ENCODE measurements at regions not wholly inside any gene's neighbourhood (a gene's known extent, or its start where the extent isn't known, plus 50 kb on each side); places are given as distances from the start of the nearest gene placed in this dataset.

DNA sequence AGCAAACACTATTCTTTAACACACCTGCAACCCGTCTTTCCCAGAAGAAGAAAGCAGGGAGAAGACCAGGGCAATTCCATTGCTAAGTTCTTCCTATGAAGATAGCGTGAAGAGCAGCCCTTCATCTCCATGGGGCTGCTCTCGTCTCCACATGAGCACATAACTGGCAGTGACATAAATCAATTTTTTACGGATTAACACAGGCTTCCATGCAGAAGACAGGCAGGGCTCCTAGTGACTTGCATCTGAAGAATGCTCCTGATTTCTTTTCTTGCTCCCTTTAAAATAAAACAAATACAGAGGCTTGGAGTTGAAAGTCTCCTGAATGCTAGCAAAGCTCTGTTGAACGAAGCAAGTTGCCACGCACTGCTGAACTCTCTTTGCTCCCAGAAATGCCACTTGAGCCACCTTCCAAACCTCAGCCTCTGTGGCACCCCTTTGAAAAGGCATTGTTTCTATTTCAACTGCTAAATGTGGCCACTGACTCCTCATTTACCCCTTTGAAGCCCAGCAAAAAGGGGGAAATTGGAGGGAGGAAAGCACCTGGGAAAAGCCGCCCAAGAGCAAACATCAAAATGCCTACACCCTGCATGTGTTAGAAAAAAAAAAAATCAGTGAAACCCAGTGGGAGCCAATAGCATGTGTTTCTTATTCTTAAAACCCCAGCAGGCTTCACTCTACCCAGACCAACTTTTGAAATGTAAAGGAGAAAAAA lies 383.7 kb downstream of the IDS start:
- Histone ChIP-seq H3K36me3 (ENCODE audit: insufficient read depth, low read length) (no peaks in the 10 kb centered on the region), H3K9ac (ENCODE audit: insufficient read length) (no peak overlapping the region), H3K9me3 (ENCODE audit: low read depth, low read length) (no peaks in the 10 kb centered on the region), H3K27ac (no peak overlapping the region), H3K4me3 (no peak overlapping the region)
- no peak for TF ChIP-seq EZH2 (IDR thresholded peaks at IDR 0.05)
- DNase-seq (ENCODE audit: low read depth, low spot score), result no peak

DNA sequence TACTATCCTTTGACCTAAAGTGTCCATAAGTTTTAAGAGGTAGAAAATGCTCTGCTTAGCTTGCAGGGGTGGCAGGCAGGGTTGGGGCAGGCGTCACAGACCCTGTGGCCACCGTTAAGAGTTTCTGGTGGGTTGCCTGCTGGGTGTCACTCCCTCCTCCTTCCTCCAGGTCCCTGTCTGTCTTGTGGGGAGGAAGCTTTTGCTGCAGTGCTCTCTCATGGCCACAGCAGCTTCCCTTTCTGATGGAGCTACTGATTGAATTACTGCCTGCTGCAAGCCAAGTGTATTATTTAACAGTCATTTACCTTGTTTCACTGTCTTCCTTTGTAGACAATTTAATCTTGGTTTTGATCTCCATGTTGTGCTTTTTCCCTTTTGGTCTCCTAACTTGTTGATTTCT lies 384.6 kb downstream of the IDS start:
- Histone ChIP-seq H3K9me3 (ENCODE audit: low read depth, low read length) (no peaks in the 10 kb centered on the region), H3K36me3 (ENCODE audit: insufficient read depth, low read length) (no peaks in the 10 kb centered on the region), H3K9ac (ENCODE audit: insufficient read length) (no peak overlapping the region), H3K4me3 (no peak overlapping the region), H3K27ac (no peak overlapping the region)
- DNase-seq (ENCODE audit: low read depth, low spot score), result no peak
- TF ChIP-seq POLR2AphosphoS5 (IDR thresholded peaks at IDR 0.05; ENCODE audit: borderline replicate concordance, low read depth, low read length), result no peak
- no peak for TF ChIP-seq FOXP2 (optimal IDR thresholded peaks at IDR 0.05; ENCODE audit: control extremely low read depth, extremely low read length, insufficient read depth)
- TF ChIP-seq EZH2 (IDR thresholded peaks at IDR 0.05), result no peak

DNA sequence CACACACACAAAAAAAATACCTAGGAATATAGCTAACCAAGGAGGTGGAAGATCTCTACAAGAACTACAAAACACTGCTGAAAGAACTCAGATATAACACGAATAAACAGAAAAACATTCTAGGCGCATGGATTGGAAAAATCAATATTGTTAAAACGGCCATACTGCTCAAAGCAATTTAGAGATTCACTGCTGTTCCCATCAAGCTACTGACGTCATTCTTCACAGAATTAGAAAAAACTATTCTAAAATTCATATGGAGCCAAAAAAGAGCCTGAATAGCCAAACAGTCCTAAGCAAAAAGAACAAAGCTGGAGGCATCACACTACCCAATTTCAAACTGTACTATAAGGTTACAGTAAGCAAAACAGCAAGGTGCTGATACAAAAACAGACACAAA lies 390.2 kb downstream of the IDS start:
- DNase-seq (ENCODE audit: low read depth, low spot score), result no peak
- Histone ChIP-seq H3K27ac (no peak overlapping the region), H3K4me3 (no peak overlapping the region), H3K9ac (ENCODE audit: insufficient read length) (no peak overlapping the region), H3K9me3 (ENCODE audit: low read depth, low read length) (no peaks in the 10 kb centered on the region), H3K36me3 (ENCODE audit: insufficient read depth, low read length) (no peaks in the 10 kb centered on the region)
- TF ChIP-seq FOXP2 (optimal IDR thresholded peaks at IDR 0.05; ENCODE audit: control extremely low read depth, extremely low read length, insufficient read depth), result no peak
- no peak for TF ChIP-seq POLR2AphosphoS5 (IDR thresholded peaks at IDR 0.05; ENCODE audit: borderline replicate concordance, low read depth, low read length)
- no peak for TF ChIP-seq EZH2 (IDR thresholded peaks at IDR 0.05)

DNA sequence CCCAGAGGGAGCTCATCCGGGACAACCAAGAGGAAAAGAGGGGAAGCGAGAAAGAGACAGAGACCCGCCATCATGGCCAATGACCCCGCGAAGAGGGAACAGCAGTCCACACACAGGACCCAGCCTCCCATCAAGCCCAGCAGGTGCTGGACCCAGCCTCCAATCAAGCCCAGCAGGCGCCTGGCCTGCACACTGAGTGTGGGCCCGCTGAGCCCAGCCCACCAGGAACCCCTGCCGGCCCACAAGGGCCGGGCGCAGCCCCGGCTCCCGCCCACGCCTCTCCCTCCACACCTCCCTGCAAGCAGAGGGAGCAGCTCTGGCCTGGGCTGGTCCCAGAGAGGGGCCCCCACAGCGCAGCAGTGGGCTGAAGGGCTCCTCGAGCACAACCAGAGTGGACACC lies 391.1 kb downstream of the IDS start:
- TF ChIP-seq FOXP2 (optimal IDR thresholded peaks at IDR 0.05; ENCODE audit: control extremely low read depth, extremely low read length, insufficient read depth) (no peak), EZH2 (IDR thresholded peaks at IDR 0.05) (no peak), POLR2AphosphoS5 (IDR thresholded peaks at IDR 0.05; ENCODE audit: borderline replicate concordance, low read depth, low read length) (no peak)
- Histone ChIP-seq H3K27ac (no peak overlapping the region), H3K9ac (ENCODE audit: insufficient read length) (no peak overlapping the region), H3K36me3 (ENCODE audit: insufficient read depth, low read length) (no peaks in the 10 kb centered on the region), H3K9me3 (ENCODE audit: low read depth, low read length) (no peaks in the 10 kb centered on the region), H3K4me3 (no peak overlapping the region)
- DNase-seq (ENCODE audit: low read depth, low spot score), result no peak

DNA sequence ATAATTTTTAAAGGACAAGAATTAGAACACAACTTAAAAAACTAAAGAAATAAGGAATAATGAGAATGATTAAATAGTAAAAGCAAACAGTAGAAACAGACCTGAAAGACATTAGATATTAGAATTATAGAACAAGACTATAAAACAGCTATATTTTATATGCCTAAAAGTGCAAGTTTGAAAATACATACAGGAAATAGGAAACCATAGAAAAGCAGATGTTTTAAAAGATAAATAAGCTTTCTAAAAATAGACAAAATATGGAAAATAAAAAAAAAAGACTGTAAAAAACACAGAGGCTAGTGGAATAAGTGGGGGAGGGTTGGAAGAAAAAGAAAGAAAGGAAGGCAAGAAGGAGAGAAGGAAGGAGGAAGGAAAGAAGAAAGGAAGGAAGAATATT lies 407.3 kb downstream of the IDS start:
- H3K9ac ChIP-seq (ENCODE audit: insufficient read length), result no peak overlapping the region
- DNase-seq (ENCODE audit: low read depth, low spot score), result no peak
- no peaks in the 10 kb centered on the region for H3K9me3 ChIP-seq (ENCODE audit: low read depth, low read length)
- no peaks in the 10 kb centered on the region for H3K36me3 ChIP-seq (ENCODE audit: insufficient read depth, low read length)
- no peak for TF ChIP-seq FOXP2 (optimal IDR thresholded peaks at IDR 0.05; ENCODE audit: control extremely low read depth, extremely low read length, insufficient read depth)
- no peak overlapping the region for H3K27ac ChIP-seq
- H3K4me3 ChIP-seq, result no peak overlapping the region

DNA sequence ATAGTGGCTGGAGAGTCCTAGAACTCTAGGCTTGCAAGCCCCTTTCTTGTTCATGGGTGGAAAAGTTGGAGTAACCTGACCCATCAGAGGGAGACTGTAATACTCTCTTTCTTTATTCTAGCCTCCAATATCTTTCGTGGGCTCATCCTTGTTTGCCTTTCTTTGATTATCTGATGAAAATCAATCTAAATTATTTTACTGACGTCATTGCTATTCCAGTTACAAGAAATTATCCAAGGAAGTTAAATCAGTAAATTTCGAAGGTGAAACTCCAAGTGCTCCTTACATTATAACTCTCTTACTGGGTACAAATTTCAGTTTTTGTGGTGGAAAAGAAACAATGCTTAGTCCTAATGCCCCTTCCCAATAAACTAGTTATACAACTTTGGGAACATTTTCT lies 412.9 kb downstream of the IDS start:
- Histone ChIP-seq H3K27ac (no peak overlapping the region), H3K4me3 (no peak overlapping the region), H3K9me3 (ENCODE audit: low read depth, low read length) (no peaks in the 10 kb centered on the region), H3K9ac (ENCODE audit: insufficient read length) (no peak overlapping the region), H3K36me3 (ENCODE audit: insufficient read depth, low read length) (no peaks in the 10 kb centered on the region)
- no peak for DNase-seq (ENCODE audit: low read depth, low spot score)
- TF ChIP-seq EZH2 (IDR thresholded peaks at IDR 0.05) (no peak), FOXP2 (optimal IDR thresholded peaks at IDR 0.05; ENCODE audit: control extremely low read depth, extremely low read length, insufficient read depth) (no peak), POLR2AphosphoS5 (IDR thresholded peaks at IDR 0.05; ENCODE audit: borderline replicate concordance, low read depth, low read length) (no peak)

DNA sequence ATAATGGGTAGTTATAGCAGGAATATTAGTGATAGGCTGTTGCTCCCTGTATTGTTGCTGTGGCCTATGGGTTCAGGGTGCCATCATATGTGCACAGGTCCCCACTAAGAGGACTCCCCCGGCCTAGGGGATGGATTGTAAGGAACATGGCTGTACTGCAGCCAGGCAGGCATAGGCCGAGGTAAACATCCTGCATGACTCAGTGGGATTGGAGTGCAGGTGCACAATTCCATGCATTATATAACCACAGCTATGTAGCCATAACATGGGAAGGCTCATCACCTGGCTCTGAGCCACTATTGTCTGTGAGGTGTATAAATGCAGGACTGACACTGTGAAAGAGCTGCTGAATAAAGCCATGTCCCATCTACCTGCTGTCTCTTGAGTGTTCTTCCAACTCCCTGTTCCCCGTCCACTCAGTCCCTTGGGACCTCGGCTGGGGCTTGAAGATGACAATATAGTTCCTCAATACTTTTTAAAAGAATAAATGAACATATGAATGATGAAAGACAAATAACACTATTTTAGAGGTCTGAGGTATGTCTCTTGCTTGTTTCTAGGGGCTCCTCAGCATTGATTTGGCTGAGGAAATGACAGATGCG lies 425.2 kb downstream of the IDS start:
- TF ChIP-seq EZH2 (IDR thresholded peaks at IDR 0.05) (no peak), POLR2AphosphoS5 (IDR thresholded peaks at IDR 0.05; ENCODE audit: borderline replicate concordance, low read depth, low read length) (no peak), FOXP2 (optimal IDR thresholded peaks at IDR 0.05; ENCODE audit: control extremely low read depth, extremely low read length, insufficient read depth) (no peak)
- Histone ChIP-seq H3K4me3 (no peak overlapping the region), H3K27ac (no peak overlapping the region), H3K9me3 (ENCODE audit: low read depth, low read length) (no peaks in the 10 kb centered on the region), H3K9ac (ENCODE audit: insufficient read length) (no peak overlapping the region), H3K36me3 (ENCODE audit: insufficient read depth, low read length) (no peaks in the 10 kb centered on the region)
- DNase-seq (ENCODE audit: low read depth, low spot score), result no peak

DNA sequence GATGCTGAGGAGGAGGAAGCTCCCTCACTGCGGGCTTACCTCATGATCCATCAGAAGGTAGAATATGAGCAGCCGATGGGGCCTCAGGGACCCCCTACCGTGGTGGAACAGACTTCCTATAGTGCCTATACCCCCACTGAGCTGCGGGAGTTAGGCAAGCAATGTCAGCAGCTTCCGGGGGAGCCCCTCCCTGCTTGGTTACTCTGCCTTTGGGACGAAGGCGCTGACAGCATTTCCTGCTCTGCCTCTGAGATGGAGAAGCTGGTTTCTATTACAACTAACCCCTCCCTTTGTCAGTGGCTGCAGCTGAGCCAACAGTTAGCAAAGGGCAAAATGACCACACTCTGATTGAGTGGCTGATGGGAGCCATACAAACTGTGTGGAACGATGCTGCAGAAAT lies 430.7 kb downstream of the IDS start:
- TF ChIP-seq FOXP2 (optimal IDR thresholded peaks at IDR 0.05; ENCODE audit: control extremely low read depth, extremely low read length, insufficient read depth) (no peak), POLR2AphosphoS5 (IDR thresholded peaks at IDR 0.05; ENCODE audit: borderline replicate concordance, low read depth, low read length) (no peak)
- no peak overlapping the region for H3K4me3 ChIP-seq
- H3K36me3 ChIP-seq (ENCODE audit: insufficient read depth, low read length), result no peaks in the 10 kb centered on the region
- H3K9ac ChIP-seq (ENCODE audit: insufficient read length), result no peak overlapping the region
- no peaks in the 10 kb centered on the region for H3K9me3 ChIP-seq (ENCODE audit: low read depth, low read length)
- no peak for DNase-seq (ENCODE audit: low read depth, low spot score)
- no peak overlapping the region for H3K27ac ChIP-seq

DNA sequence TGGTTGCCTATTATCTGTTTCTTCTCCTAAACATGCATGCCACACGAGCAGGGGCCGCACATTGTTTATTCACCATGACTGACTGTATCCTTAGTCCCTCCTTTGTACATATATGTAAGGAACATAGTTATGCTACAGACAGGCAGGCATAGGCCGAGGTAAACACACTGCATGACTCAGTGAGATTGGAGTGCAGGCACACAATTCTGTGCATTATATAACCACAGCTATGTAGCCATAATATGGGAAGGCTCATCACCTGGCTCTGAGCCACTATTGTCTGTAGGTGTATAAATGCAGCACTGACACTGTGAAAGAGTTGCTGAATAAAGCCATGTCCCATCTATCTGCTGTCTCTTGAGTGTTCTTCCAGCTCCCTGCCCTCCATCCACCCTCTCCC lies 431.6 kb downstream of the IDS start:
- no peak for DNase-seq (ENCODE audit: low read depth, low spot score)
- no peak overlapping the region for H3K9ac ChIP-seq (ENCODE audit: insufficient read length)
- TF ChIP-seq FOXP2 (optimal IDR thresholded peaks at IDR 0.05; ENCODE audit: control extremely low read depth, extremely low read length, insufficient read depth) (no peak), EZH2 (IDR thresholded peaks at IDR 0.05) (no peak), POLR2AphosphoS5 (IDR thresholded peaks at IDR 0.05; ENCODE audit: borderline replicate concordance, low read depth, low read length) (no peak)
- no peaks in the 10 kb centered on the region for H3K36me3 ChIP-seq (ENCODE audit: insufficient read depth, low read length)
- no peak overlapping the region for H3K4me3 ChIP-seq
- H3K9me3 ChIP-seq (ENCODE audit: low read depth, low read length), result no peaks in the 10 kb centered on the region
- no peak overlapping the region for H3K27ac ChIP-seq

All from SK-N-MC (cell line).